H9 (cell line): ENCODE measurements at regions not wholly inside any gene's neighbourhood (a gene's known extent, or its start where the extent isn't known, plus 50 kb on each side); places are given as distances from the start of the nearest gene placed in this dataset.

Experiments
- DNase-seq: peaks from one replicate; pipeline ENCODE4 v3.0.0-alpha.2; 2017
- H2AFZ ChIP-seq: one replicate; pipeline ENCODE4 v1.6.1; 2013; ENCODE audit warnings: mild to moderate bottlenecking, low read length, control low read depth, moderate library complexity
- H2AK5ac ChIP-seq: 2 replicates; pipeline ENCODE4 v1.6.1; 2013; ENCODE audit warnings: low read length, control low read depth, mixed read lengths; ENCODE audit not compliant: insufficient read length
- H2BK120ac ChIP-seq: one replicate; pipeline ENCODE4 v1.6.1; 2013; ENCODE audit warnings: low read depth, mild to moderate bottlenecking, low read length, control low read depth, inconsistent platforms; ENCODE audit not compliant: poor library complexity, severe bottlenecking
- H2BK12ac ChIP-seq: 2 replicates; pipeline ENCODE4 v1.6.1; 2013; ENCODE audit warnings: low read length, control low read depth, mixed read lengths, low read depth; ENCODE audit not compliant: insufficient read length
- H2BK15ac ChIP-seq: 2 replicates; pipeline ENCODE4 v1.6.1; 2013; ENCODE audit warnings: low read depth, low read length, control low read depth
- H2BK20ac ChIP-seq: one replicate; pipeline ENCODE4 v1.6.1; 2013; ENCODE audit warnings: low read depth, mild to moderate bottlenecking, low read length, control low read depth, inconsistent platforms; ENCODE audit not compliant: poor library complexity, severe bottlenecking
- H2BK5ac ChIP-seq: 2 replicates; pipeline ENCODE4 v1.6.1; 2013; ENCODE audit warnings: low read length, control low read depth, mixed read lengths; ENCODE audit not compliant: insufficient read length
- H3K14ac ChIP-seq: 2 replicates; pipeline ENCODE4 v1.6.1; 2013; ENCODE audit warnings: low read length, control low read depth; ENCODE audit not compliant: insufficient read depth
- H3K18ac ChIP-seq: 2 replicates; pipeline ENCODE4 v1.6.1; 2013; ENCODE audit warnings: low read depth, mild to moderate bottlenecking, mixed read lengths, low read length, control low read depth; ENCODE audit not compliant: insufficient read length
- H3K23ac ChIP-seq: 2 replicates; pipeline ENCODE4 v1.6.1; 2013; ENCODE audit warnings: low read length, control low read depth, mixed read lengths, low read depth; ENCODE audit not compliant: insufficient read length
- H3K23me2 ChIP-seq: 2 replicates; pipeline ENCODE4 v1.6.1; 2013; ENCODE audit warnings: low read depth, mild to moderate bottlenecking, mixed read lengths, low read length, control low read depth; ENCODE audit not compliant: insufficient read length, poor library complexity, severe bottlenecking
- H3K27ac ChIP-seq: 2 replicates; pipeline ENCODE4 v1.5.1; 2013; ENCODE audit warnings: low read length, control low read depth, mixed read lengths, low read depth; ENCODE audit not compliant: insufficient read length
- H3K27me3 ChIP-seq: 2 replicates; pipeline ENCODE4 v1.6.1; 2013; ENCODE audit warnings: low read length, control low read depth, inconsistent platforms; ENCODE audit not compliant: insufficient read depth
- H3K4ac ChIP-seq: 2 replicates; pipeline ENCODE4 v1.6.1; 2013; ENCODE audit warnings: low read depth, mild to moderate bottlenecking, control low read depth, inconsistent platforms, low read length, moderate library complexity
- H3K4me1 ChIP-seq: 2 replicates; pipeline ENCODE4 v1.6.1; 2013; ENCODE audit warnings: low read length, control low read depth, inconsistent platforms; ENCODE audit not compliant: insufficient read depth
- H3K4me2 ChIP-seq: 2 replicates; pipeline ENCODE4 v1.6.1; 2013; ENCODE audit warnings: low read length, control low read depth, mixed read lengths; ENCODE audit not compliant: insufficient read length, insufficient read depth
- H3K56ac ChIP-seq: 2 replicates; pipeline ENCODE4 v1.6.1; 2013; ENCODE audit warnings: low read depth, mild to moderate bottlenecking, mixed read lengths, low read length, control low read depth; ENCODE audit not compliant: insufficient read length
- H3K79me1 ChIP-seq: 2 replicates; pipeline ENCODE4 v1.6.1; 2013; ENCODE audit warnings: low read depth, mild to moderate bottlenecking, moderate library complexity, low read length, control low read depth, inconsistent platforms; ENCODE audit not compliant: insufficient read depth, poor library complexity, severe bottlenecking
- H3K79me2 ChIP-seq: 2 replicates; pipeline ENCODE4 v1.6.1; 2013; ENCODE audit warnings: low read length, control low read depth, inconsistent platforms; ENCODE audit not compliant: insufficient read depth
- H3K9ac ChIP-seq: 2 replicates; pipeline ENCODE4 v1.6.1; 2013; ENCODE audit warnings: low read length, control low read depth, mixed read lengths; ENCODE audit not compliant: insufficient read length; ENCODE audit errors: extremely low read depth
- H3K9me3 ChIP-seq: one replicate; pipeline ENCODE4 v1.6.1; 2013; ENCODE audit warnings: low read depth, low read length, inconsistent platforms; ENCODE audit not compliant: control insufficient read depth
- H3T11ph ChIP-seq: one replicate; pipeline ENCODE4 v1.6.1; 2013; ENCODE audit warnings: mild to moderate bottlenecking, low read length, control low read depth, inconsistent platforms
- H4K20me1 ChIP-seq: one replicate; pipeline ENCODE4 v1.6.1; 2013; ENCODE audit not compliant: control insufficient read depth, insufficient read length, insufficient read depth
- H4K5ac ChIP-seq: 2 replicates; pipeline ENCODE4 v1.6.1; 2013; ENCODE audit warnings: low read depth, mild to moderate bottlenecking, mixed read lengths, low read length, control low read depth; ENCODE audit not compliant: insufficient read length
- H4K8ac ChIP-seq: replicated peaks from 2 replicates; pipeline ENCODE4 v1.6.1; 2013; ENCODE audit warnings: low read length, control low read depth, mixed read lengths, low read depth; ENCODE audit not compliant: insufficient read length
- H4K91ac ChIP-seq: 2 replicates; pipeline ENCODE4 v1.6.1; 2013; ENCODE audit warnings: low read depth, mild to moderate bottlenecking, moderate library complexity, mixed read lengths, low read length, control low read depth; ENCODE audit not compliant: insufficient read length
- H3K27ac Mint-ChIP-seq, 3 experiments: 2 replicates in 2 of 3; 3 replicates in 1 of 3; pipeline ENCODE4 v1.8.0; 2020 to 2021; ENCODE audit warnings: mixed read lengths in 3 of 3, mild to moderate bottlenecking in 1 of 3, moderate library complexity in 1 of 3
- H3K27me3 Mint-ChIP-seq: 2 replicates; pipeline ENCODE4 v1.8.0; 2021; ENCODE audit warnings: low read depth, mild to moderate bottlenecking, moderate library complexity, mixed read lengths
- H3K36me3 Mint-ChIP-seq, 3 experiments: 2 replicates in 2 of 3; 3 replicates in 1 of 3; pipeline ENCODE4 v1.8.0; 2020 to 2021; ENCODE audit warnings: low read depth in 3 of 3, mixed read lengths in 3 of 3; ENCODE audit not compliant: insufficient read depth in 1 of 3
- H3K4me1 Mint-ChIP-seq, 2 experiments: 2 replicates each; pipeline ENCODE4 v1.8.0; 2020; ENCODE audit warnings: mixed read lengths in 2 of 2
- H3K4me3 Mint-ChIP-seq, 2 experiments: 2 replicates in 1 of 2; 3 replicates in 1 of 2; pipeline ENCODE4 v1.8.0; 2020 to 2021; ENCODE audit warnings: mild to moderate bottlenecking in 2 of 2, mixed read lengths in 2 of 2, moderate library complexity in 1 of 2
- H3K9me3 Mint-ChIP-seq, 2 experiments: 2 replicates in 1 of 2; 3 replicates in 1 of 2; pipeline ENCODE4 v1.8.0; 2020; ENCODE audit warnings: mild to moderate bottlenecking in 2 of 2, mixed read lengths in 2 of 2, moderate library complexity in 1 of 2
- CTCF ChIP-seq: fragments of 200-600 bp; sonication (generic); conservative IDR thresholded peaks from 3 replicates; pipeline ENCODE4 v1.8.0; 2021; ENCODE audit warnings: antibody characterized with exemption, mild to moderate bottlenecking
- WGBS: extraction: QIAGEN DNeasy Blood & Tissue Kit; methylation state at CpG from one replicate; pipeline ENCODE4 v1.1.7; 2013; ENCODE audit warnings: missing lambda C conversion rate, low lambda C conversion rate, mixed read lengths; ENCODE audit not compliant: insufficient read length; ENCODE audit errors: extremely low coverage; 5-methylcytosine and 5-hydroxymethylcytosine counted together

- H4K8ac ChIP-seq = no peak overlapping the region
- no peak overlapping the region for H3K23ac ChIP-seq
- no peaks in the 10 kb centered on the region for H3K79me2 ChIP-seq
- H3K56ac ChIP-seq = no peak overlapping the region
- H3K4me2 ChIP-seq = no peak overlapping the region
- H2AK5ac ChIP-seq = no peak overlapping the region
- no peak overlapping the region for H3K14ac ChIP-seq
- H3K4me1 Mint-ChIP-seq = no peaks in the 10 kb centered on the region
- DNase-seq = peak; percentile 34
- no peak overlapping the region for H2BK15ac ChIP-seq
- no peaks in the 10 kb centered on the region for H3K79me1 ChIP-seq
- no peak overlapping the region for H4K91ac ChIP-seq
- no peaks in the 10 kb centered on the region for H3K27me3 ChIP-seq
- no peak overlapping the region for H3K27ac ChIP-seq
- peaks cover 3% of the 10 kb centered on the region; the same call in 1 of the 2 replicates for H3K27me3 Mint-ChIP-seq
- H3K9ac ChIP-seq = no peak overlapping the region
- H3K9me3 Mint-ChIP-seq = no peaks in the 10 kb centered on the region
- H2BK120ac ChIP-seq = no peak overlapping the region
- H2AFZ ChIP-seq = no peak overlapping the region
- H4K20me1 ChIP-seq = no peaks in the 10 kb centered on the region
- H3K27ac Mint-ChIP-seq = no peak overlapping the region
- H4K5ac ChIP-seq = no peak overlapping the region
- no peak overlapping the region for H3T11ph ChIP-seq
- no peak overlapping the region for H3K4ac ChIP-seq
- H2BK5ac ChIP-seq = no peak overlapping the region
- no CpG with 5 or more reads among the region's 7 CpGs for WGBS
- H3K36me3 Mint-ChIP-seq = no peaks in the 10 kb centered on the region
- H2BK12ac ChIP-seq = no peak overlapping the region
- no peak overlapping the region for H2BK20ac ChIP-seq
- H3K4me1 ChIP-seq = no peaks in the 10 kb centered on the region
- no peaks in the 10 kb centered on the region for H3K9me3 ChIP-seq
- TF ChIP-seq CTCF = peak; percentile 78
- H3K4me3 Mint-ChIP-seq = no peak overlapping the region
- H3K18ac ChIP-seq = no peak overlapping the region
- no peaks in the 10 kb centered on the region for H3K23me2 ChIP-seq
Observed at GRCh38 chr18:70931942-70932814, 643.3 kb downstream of the SOCS6 start.
